Endothelial cell of umbilical vein (primary cell): ENCODE measurements at regions not wholly inside any gene's neighbourhood (a gene's known extent, or its start where the extent isn't known, plus 50 kb on each side); places are given as distances from the start of the nearest gene placed in this dataset.
A peak's percentile ranks its signal among the peaks of the same experiment; 100 is the strongest.

ENCODE experiments used
- BruUV-seq: library from RNA; stranded (reverse); fragments of 400-500 nt; replicated peaks from 2 replicates; lab custom pipeline; 2021; lab: Mats Ljungman, UMichigan
- CTCF ChIA-PET: fragments of 300-600, 350-600 bp; sonication (Branson Sonifier 250); formaldehyde crosslinking; loops from one replicate; lab custom pipeline; 2021; ENCODE audit warnings: antibody characterized with exemption, inconsistent platforms; lab: Charles Lee
- POLR2A ChIA-PET: fragments of 300-600, 350-600 bp; sonication (Branson Sonifier 250); formaldehyde crosslinking; loops from one replicate; lab custom pipeline; 2021; ENCODE audit warnings: antibody characterized with exemption, inconsistent platforms; lab: Charles Lee
- DNase-seq: peaks from one replicate; pipeline ENCODE4 v3.0.0-alpha.2; 2011; ENCODE audit warnings: low read depth, low spot score
- FAIRE-seq: peaks from 2 replicates; lab custom pipeline; 2011; peaks lifted over from hg19 to GRCh38; lab: Jason Lieb, UNC
- H2AFZ ChIP-seq: 2 replicates; pipeline ENCODE4 v1.6.0; 2012; ENCODE audit warnings: low read depth, low read length, control low read depth, inconsistent platforms
- H3K27ac ChIP-seq: 2 replicates; pipeline ENCODE4 v1.5.1; 2011; ENCODE audit warnings: low read depth, mild to moderate bottlenecking, control low read depth, low read length, moderate library complexity; ENCODE audit not compliant: insufficient read depth
- H3K27me3 ChIP-seq, 2 experiments: 2 replicates each; pipeline versions ENCODE4 v1.6.0 to v1.6.1; 2011; ENCODE audit warnings: low read length in 2 of 2, mixed read lengths in 1 of 2; ENCODE audit not compliant: control insufficient read depth in 2 of 2, insufficient read depth in 2 of 2
- H3K36me3 ChIP-seq, 2 experiments: 2 replicates in 1 of 2; 3 replicates in 1 of 2; pipeline ENCODE4 v1.5.1; 2011; ENCODE audit warnings: low read length in 2 of 2, mild to moderate bottlenecking in 1 of 2, moderate library complexity in 1 of 2; ENCODE audit not compliant: control insufficient read depth in 2 of 2, insufficient read depth in 2 of 2; ENCODE audit errors: extremely low read depth in 1 of 2
- H3K4me1 ChIP-seq: 3 replicates; pipeline ENCODE4 v1.5.1; 2011; ENCODE audit warnings: mild to moderate bottlenecking, low read length; ENCODE audit not compliant: control insufficient read depth, insufficient read depth; ENCODE audit errors: extremely low read depth
- H3K4me2 ChIP-seq: 2 replicates; pipeline ENCODE4 v1.6.1; 2011; ENCODE audit warnings: low read length, control low read depth, mixed read lengths; ENCODE audit not compliant: insufficient read depth
- H3K4me3 ChIP-seq, 3 experiments: fragments of 200-600 bp in 1 of 3; sonication (generic), shearing (Covaris generic) in 1 of 3; replicated peaks in 1 of 3; 2 replicates each; pipeline ENCODE4 v1.5.1; 2011 to 2016; ENCODE audit warnings: control low read depth in 3 of 3, low read length in 3 of 3, mild to moderate bottlenecking in 2 of 3, inconsistent platforms in 1 of 3, low read depth in 1 of 3, moderate library complexity in 1 of 3; ENCODE audit not compliant: insufficient read depth in 1 of 3
- H3K79me2 ChIP-seq: 2 replicates; pipeline ENCODE4 v1.6.0; 2012; ENCODE audit warnings: low read length, inconsistent platforms; ENCODE audit not compliant: control insufficient read depth, insufficient read depth
- H3K9ac ChIP-seq: replicated peaks from 2 replicates; pipeline ENCODE3; 2011; ENCODE audit warnings: low read length, control low read depth; ENCODE audit not compliant: insufficient read depth; ENCODE audit errors: extremely low read depth
- H3K9me1 ChIP-seq: replicated peaks from 3 replicates; pipeline ENCODE4 v1.6.0; 2011; ENCODE audit warnings: mild to moderate bottlenecking, low read length; ENCODE audit not compliant: control insufficient read depth, insufficient read depth; ENCODE audit errors: extremely low read depth
- H3K9me3 ChIP-seq: replicated peaks from 2 replicates; pipeline ENCODE4 v1.5.1; 2012; ENCODE audit warnings: low read length, inconsistent platforms; ENCODE audit not compliant: control insufficient read depth, insufficient read depth
- H4K20me1 ChIP-seq: replicated peaks from 2 replicates; pipeline ENCODE3; 2011; ENCODE audit warnings: mild to moderate bottlenecking, low read length; ENCODE audit not compliant: control insufficient read depth, insufficient read depth; ENCODE audit errors: extremely low read depth
- CTCF ChIP-seq, 2 donors: IDR thresholded peaks; 1 replicate in 1 of 2; 2 replicates in 1 of 2; pipeline ENCODE4 v1.5.1; 2011; ENCODE audit warnings: low read length in 2 of 2, mild to moderate bottlenecking in 2 of 2, moderate library complexity in 2 of 2, control low read depth in 1 of 2, inconsistent platforms in 1 of 2, low read depth in 1 of 2; ENCODE audit not compliant: insufficient read depth in 1 of 2; ENCODE audit errors: extremely low read depth in 1 of 2
- EZH2 ChIP-seq: IDR thresholded peaks from 2 replicates; pipeline ENCODE4 v1.6.1; 2012; ENCODE audit warnings: borderline replicate concordance, low read depth, mild to moderate bottlenecking, moderate library complexity, low read length, inconsistent platforms; ENCODE audit not compliant: severe bottlenecking
- FOS ChIP-seq: IDR thresholded peaks from 2 replicates; pipeline ENCODE4 v1.6.1; 2011; ENCODE audit warnings: mild to moderate bottlenecking, low read length, moderate library complexity, borderline replicate concordance; ENCODE audit not compliant: insufficient read depth
- GATA2 ChIP-seq: IDR thresholded peaks from 2 replicates; pipeline ENCODE4 v1.7.0; 2011; ENCODE audit warnings: low read depth, mild to moderate bottlenecking, moderate library complexity, mixed read lengths, low read length; ENCODE audit not compliant: insufficient read length, insufficient read depth
- JUN ChIP-seq: IDR thresholded peaks from 2 replicates; pipeline ENCODE4 v1.6.1; 2011; ENCODE audit warnings: borderline replicate concordance, low read depth; ENCODE audit not compliant: insufficient read length, insufficient read depth
- MAX ChIP-seq: IDR thresholded peaks from 2 replicates; pipeline ENCODE4 v1.6.1; 2011; ENCODE audit not compliant: insufficient read depth, insufficient read length
- MYC ChIP-seq: IDR thresholded peaks from one replicate; pipeline ENCODE4 v1.6.1; 2011; ENCODE audit warnings: mild to moderate bottlenecking, low read depth, low read length
- POLR2AphosphoS5 ChIP-seq: IDR thresholded peaks from 2 replicates; pipeline ENCODE4 v1.6.1; 2012; ENCODE audit warnings: low read depth, mild to moderate bottlenecking, control low read depth, low read length, moderate library complexity; ENCODE audit not compliant: insufficient read depth
- dilution Hi-C: fragments of 300-500 bp; cut with MboI; formaldehyde crosslinking; loops from one replicate; pipeline ENCODE4 v1.15.0; 2019; ENCODE audit warnings: low sequenced_read_pairs; ENCODE audit not compliant: extremely low pct_ligation_motif_present
- intact Hi-C: fragments of 100-400 bp; cut with micrococcal nuclease; formaldehyde crosslinking; loops from one replicate; pipeline ENCODE4 v1.10.0; 2022

- POLR2A ChIA-PET, result no interaction called here
- H3K9ac ChIP-seq, result no peak overlapping the region
- H3K27ac ChIP-seq, result no peak overlapping the region
- H3K9me1 ChIP-seq, result no peaks in the 10 kb centered on the region
- H3K4me2 ChIP-seq, result no peak overlapping the region
- H3K9me3 ChIP-seq, result no peaks in the 10 kb centered on the region
- intact Hi-C loops (no loop called here), dilution Hi-C loops (no loop called here)
- no peak overlapping the region for H3K4me3 ChIP-seq
- no peaks in the 10 kb centered on the region for H3K36me3 ChIP-seq
- no peaks in the 10 kb centered on the region for H4K20me1 ChIP-seq
- no peaks in the 10 kb centered on the region for H3K27me3 ChIP-seq
- CTCF ChIA-PET, result no interaction called here
- DNase-seq, result no peak
- no peaks in the 10 kb centered on the region for H3K79me2 ChIP-seq
- H3K4me1 ChIP-seq, result no peaks in the 10 kb centered on the region
- no TSS peak for BruUV-seq
- no peak overlapping the region for H2AFZ ChIP-seq
- TF ChIP-seq JUN (no peak), EZH2 (no peak), GATA2 (no peak)
- no peak for FAIRE-seq
These were observed 301.1 kb downstream of the FAM170A start for GRCh38 chr5:119930490-119930889.

GRCh38 chr5:119943148-119943547 is 313.8 kb downstream of the FAM170A start:
- TF ChIP-seq JUN (no peak), MAX (no peak), POLR2AphosphoS5 (no peak), FOS (no peak), CTCF (IDR thresholded peaks at IDR 0.05; ENCODE audit: extremely low read depth in 1 of 2, insufficient read depth in 1 of 2, low read depth in 1 of 2, low read length in 2 of 2) (no peak), MYC (no peak), EZH2 (no peak)
- Histone ChIP-seq H3K27ac (no peak overlapping the region), H3K9me1 (no peaks in the 10 kb centered on the region), H2AFZ (no peak overlapping the region), H3K36me3 (no peaks in the 10 kb centered on the region), H4K20me1 (no peaks in the 10 kb centered on the region), H3K9me3 (no peaks in the 10 kb centered on the region), H3K9ac (no peak overlapping the region), H3K4me3 (no peak overlapping the region), H3K4me2 (no peak overlapping the region), H3K79me2 (no peaks in the 10 kb centered on the region), H3K4me1 (no peaks in the 10 kb centered on the region), H3K27me3 (no peaks in the 10 kb centered on the region)
- no TSS peak for BruUV-seq
- intact Hi-C loops (loop anchor here (1.0 kb wide), 2 partner anchors 515 to 860 kb away; no protein-coding TSS in a partner anchor), dilution Hi-C loops (no loop called here)
- ChIA-PET POLR2A (no interaction called here), CTCF (no interaction called here)
- FAIRE-seq, result no peak
- peak; percentile 11 for DNase-seq
